D721Med (cell line): ENCODE measurements at regions not wholly inside any gene's neighbourhood (a gene's known extent, or its start where the extent isn't known, plus 50 kb on each side); places are given as distances from the start of the nearest gene placed in this dataset.

Experiments used
- DNase-seq: peaks from one replicate; pipeline ENCODE4 v3.0.0; 2011; ENCODE audit warnings: low spot score; ENCODE audit not compliant: insufficient read length
- FAIRE-seq: peaks from 2 replicates; lab custom pipeline; 2011; peaks lifted over from hg19 to GRCh38; lab: Jason Lieb, UNC
- TF ChIP-seq, protein P1 (sequence below): IDR thresholded peaks from 2 replicates; pipeline ENCODE4 v1.5.1; 2012; ENCODE audit warnings: mild to moderate bottlenecking, control low read depth; ENCODE audit not compliant: insufficient read depth; ENCODE audit errors: missing control alignments

DNA sequence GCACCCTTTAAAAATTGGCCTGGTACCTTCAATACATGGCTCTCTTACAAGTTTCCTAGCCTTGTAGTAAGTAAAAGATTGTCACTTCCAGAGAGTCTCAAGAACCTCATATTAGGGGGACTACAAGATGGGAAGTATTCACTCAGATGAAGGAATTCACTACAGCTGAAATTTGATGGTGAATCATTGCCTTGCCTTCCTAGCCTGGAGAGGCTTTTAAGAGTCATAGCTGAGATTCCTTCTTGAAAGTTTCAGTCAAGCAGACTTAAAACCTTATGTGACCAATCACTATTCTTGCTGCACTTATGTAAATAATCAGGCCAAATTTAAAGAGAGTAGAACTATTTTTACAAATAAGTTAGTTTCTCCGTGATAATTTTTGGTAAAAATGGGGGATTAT lies 451.6 kb downstream of the TRHDE start:
- FAIRE-seq: no peak
- no peak for DNase-seq
- TF ChIP-seq, protein P1, sequence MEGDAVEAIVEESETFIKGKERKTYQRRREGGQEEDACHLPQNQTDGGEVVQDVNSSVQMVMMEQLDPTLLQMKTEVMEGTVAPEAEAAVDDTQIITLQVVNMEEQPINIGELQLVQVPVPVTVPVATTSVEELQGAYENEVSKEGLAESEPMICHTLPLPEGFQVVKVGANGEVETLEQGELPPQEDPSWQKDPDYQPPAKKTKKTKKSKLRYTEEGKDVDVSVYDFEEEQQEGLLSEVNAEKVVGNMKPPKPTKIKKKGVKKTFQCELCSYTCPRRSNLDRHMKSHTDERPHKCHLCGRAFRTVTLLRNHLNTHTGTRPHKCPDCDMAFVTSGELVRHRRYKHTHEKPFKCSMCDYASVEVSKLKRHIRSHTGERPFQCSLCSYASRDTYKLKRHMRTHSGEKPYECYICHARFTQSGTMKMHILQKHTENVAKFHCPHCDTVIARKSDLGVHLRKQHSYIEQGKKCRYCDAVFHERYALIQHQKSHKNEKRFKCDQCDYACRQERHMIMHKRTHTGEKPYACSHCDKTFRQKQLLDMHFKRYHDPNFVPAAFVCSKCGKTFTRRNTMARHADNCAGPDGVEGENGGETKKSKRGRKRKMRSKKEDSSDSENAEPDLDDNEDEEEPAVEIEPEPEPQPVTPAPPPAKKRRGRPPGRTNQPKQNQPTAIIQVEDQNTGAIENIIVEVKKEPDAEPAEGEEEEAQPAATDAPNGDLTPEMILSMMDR: no peak

DNA sequence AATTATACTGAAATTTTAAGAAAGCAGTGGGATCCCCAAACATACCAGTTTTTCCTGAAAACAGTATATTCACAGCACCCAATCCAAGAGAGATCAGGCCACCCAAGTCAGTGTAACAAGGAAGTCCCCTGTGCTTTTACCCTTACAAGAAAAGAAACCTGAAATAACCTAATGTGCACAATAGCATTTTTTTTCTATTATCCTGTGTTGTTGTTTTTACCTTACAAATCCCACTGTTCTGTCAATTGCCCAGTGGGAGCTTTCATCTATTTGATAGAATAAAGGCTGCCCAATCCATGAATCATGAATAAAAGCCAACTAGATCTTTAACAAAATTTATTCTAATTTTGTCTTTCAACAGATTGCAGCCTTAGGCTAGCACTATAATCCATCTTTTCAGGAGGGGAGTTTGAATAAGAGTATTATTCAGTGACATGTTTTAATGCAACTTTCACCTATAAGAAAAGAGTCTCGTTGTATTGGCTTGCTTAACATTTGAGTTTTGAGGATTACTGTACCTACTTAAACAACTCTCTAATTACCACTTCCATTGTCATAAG lies 457.4 kb downstream of the TRHDE start:
- DNase-seq: no peak

DNA sequence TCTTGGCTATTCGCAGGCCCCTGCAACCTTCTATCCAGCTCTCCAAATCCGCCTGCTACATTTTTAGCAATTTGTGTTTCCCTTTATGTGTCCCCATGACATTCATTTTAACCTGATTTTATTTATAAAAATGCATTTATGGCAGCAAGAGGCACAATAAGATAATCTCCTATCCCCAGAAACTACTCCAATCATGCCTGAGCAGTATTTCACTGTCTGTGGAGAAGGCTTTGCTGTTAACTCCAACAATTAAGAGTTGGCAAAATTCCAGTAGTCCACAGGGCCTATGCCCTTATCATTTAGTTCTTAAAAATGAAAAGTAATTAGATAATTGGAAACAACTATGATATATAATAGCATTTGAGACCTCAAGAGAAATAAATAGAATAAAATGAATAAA lies 462.4 kb downstream of the TRHDE start:
- FAIRE-seq (no peak), DNase-seq (no peak)

More for the DNA sequence above, 457.4 kb downstream of the TRHDE start:
- no peak for FAIRE-seq
- TF ChIP-seq, protein P1: no peak

DNA sequence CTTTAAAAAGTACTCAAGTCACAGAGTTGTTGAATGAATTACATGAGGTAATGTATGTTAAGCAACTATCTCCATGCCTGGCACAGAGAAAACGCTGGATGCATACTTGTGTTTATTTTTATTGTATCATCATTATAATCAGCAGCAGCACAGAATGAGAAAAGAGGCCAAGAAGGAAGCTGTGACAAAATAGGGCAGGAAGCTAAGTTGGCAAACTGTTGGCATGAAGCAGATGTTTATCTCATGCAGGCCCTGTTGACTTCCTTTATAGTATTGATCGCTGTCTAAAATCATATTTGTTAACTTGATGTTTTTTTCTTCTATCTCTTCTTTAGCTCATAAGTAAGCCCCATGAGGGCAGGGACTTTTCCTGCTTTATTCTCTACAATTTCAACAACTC lies 466.6 kb downstream of the TRHDE start:
- FAIRE-seq (no peak), DNase-seq (no peak)
- TF ChIP-seq, protein P1: no peak

More for the DNA sequence above, 462.4 kb downstream of the TRHDE start:
- TF ChIP-seq, protein P1: no peak

DNA sequence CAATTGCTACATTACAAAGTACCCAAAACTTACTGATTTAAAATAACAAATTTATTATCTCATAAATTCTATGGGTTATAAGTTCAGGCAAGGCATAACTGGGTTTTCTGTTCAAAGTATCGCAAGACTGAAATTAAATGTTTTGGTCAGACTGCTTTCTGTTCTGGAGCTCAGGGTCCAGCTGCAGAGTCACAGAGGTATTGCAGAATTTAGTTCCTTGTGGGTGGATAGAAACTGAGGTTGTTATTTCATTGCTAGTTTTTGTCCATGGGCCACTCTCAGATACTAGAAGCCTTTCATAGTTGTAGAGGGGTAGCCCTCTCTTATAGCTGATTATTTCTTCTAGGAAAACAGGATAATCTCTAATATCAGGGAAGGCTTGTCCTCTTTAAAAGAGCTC lies 467.9 kb downstream of the TRHDE start:
- TF ChIP-seq, protein P1: no peak
- FAIRE-seq: no peak
- DNase-seq: no peak

DNA sequence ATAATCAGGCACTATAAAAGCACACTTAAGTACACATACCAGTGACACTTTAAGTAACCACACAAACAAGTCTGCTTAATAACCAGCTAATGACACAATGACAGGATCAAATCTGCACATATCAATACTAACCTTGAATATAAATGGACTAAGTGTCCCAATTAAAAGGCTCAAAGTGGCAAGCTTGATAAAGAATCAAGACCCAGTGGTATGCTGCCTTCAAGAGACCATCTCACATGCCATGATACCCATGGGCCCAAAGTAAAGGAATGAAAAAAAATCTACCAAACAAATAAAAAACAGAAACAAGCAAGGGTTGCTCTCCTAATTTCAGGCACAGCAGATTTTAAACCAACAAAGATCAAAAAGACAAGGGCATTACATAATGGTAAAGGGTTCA lies 470.4 kb downstream of the TRHDE start:
- FAIRE-seq: no peak
- TF ChIP-seq, protein P1: no peak

DNA sequence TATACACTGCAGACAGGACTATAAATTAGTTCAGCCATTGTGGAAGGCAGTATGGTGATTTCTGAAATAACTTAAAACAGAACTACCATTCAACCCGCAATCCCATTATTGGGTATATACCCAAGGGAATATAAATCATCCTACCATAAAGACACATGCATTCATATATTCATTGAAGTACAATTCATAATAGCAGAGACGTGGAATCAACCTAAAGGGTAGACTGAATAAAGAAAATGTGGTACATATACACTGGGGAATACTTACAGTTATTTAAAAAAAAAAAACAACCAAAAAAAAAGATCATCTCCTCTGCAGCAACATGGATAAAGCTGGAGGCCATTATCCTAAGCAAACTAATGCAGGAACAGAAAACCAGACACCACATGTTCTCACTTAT lies 473.9 kb downstream of the TRHDE start:
- DNase-seq: no peak
- FAIRE-seq: no peak

More for the DNA sequence above, 470.4 kb downstream of the TRHDE start:
- DNase-seq: no peak

More for the DNA sequence above, 473.9 kb downstream of the TRHDE start:
- TF ChIP-seq, protein P1: no peak
